Uterus (tissue), 2 donors: ENCODE measurements at regions not wholly inside any gene's neighbourhood (a gene's known extent, or its start where the extent isn't known, plus 50 kb on each side); places are given as distances from the start of the nearest gene placed in this dataset.

Experiments
- CTCF ChIP-seq, 4 experiments: fragments of 200-600 bp in 2 of 4; fragments of 450-650 bp in 2 of 4; sonication (generic) in 2 of 4; IDR thresholded peaks; one replicate each; pipeline ENCODE4 v1.5.1; 2016 to 2019; ENCODE audit warnings: antibody characterized with exemption in 4 of 4, mild to moderate bottlenecking in 2 of 4, moderate library complexity in 1 of 4
- POLR2A ChIP-seq, 2 donors: fragments of 450-650 bp; IDR thresholded peaks; one replicate each; pipeline ENCODE4 v1.6.1; 2016; ENCODE audit warnings: antibody characterized with exemption in 2 of 2, mild to moderate bottlenecking in 1 of 2, moderate library complexity in 1 of 2

- TF ChIP-seq CTCF (IDR thresholded peaks at IDR 0.05), result no peak
- TF ChIP-seq POLR2A (IDR thresholded peaks at IDR 0.05), result no peak
Measured at GRCh38 chr11:80104191-80104590, 663.4 kb upstream of the TENM4 start.
